KBM-7 (cell line): ENCODE measurements at regions not wholly inside any gene's neighbourhood (a gene's known extent, or its start where the extent isn't known, plus 50 kb on each side); places are given as distances from the start of the nearest gene placed in this dataset.
"Not testable (repeated sequence)": the region's sequence is repeated elsewhere in the genome, so short reads cannot be mapped to it uniquely, and the experiment has no call there.

Source experiments
- DNase-seq: peaks from one replicate; pipeline ENCODE4 v3.0.0-alpha.2; 2015
- in situ Hi-C: fragments of 300-500 bp; cut with MboI; formaldehyde crosslinking; loops from 2 replicates; pipeline ENCODE4 v1.14.3; 2020; ENCODE audit warnings: low sequenced_read_pairs, low pct_unique_long_range_greater_than_20kb, mixed read lengths

DNA sequence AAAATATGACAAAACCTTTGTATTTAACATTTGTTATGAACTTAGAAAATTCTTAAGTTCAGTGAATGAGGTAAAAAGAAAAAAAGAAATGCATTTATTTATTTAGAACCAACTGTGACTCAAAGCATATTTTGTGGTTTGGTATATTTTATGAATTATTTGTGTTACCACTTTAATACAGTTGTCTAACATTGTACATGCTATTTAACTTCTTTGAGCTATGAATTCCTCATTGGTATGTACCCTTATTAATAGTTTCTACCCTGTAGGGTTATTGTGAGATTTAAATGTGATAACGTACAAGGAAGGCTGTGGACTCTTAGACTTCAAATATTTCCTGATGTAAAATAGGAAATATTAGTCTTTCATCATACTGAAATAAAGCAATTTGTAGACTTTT lies 162.6 kb downstream of the MMUT start:
- DNase-seq: no peak
- in situ Hi-C loops: no loop called here

DNA sequence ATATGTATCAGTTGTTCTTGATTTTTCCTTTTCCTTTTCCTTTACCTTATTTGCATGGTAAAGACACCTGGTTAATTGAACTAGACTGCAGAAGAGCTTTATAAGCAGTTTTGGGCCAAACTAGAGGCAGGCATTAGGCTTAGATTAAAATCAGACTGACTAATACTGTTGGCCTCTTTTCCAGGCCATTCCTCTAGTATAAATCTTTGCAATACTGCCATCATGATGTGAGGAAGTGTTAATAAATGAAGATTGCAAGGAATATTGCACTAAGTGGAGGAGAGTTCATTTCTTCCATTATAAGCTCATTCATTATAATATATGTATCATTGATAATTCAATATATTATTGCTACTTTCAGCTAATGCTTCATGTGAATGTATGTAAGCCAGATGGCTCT lies 163.8 kb downstream of the MMUT start:
- DNase-seq: no peak
- in situ Hi-C loops: no loop called here

DNA sequence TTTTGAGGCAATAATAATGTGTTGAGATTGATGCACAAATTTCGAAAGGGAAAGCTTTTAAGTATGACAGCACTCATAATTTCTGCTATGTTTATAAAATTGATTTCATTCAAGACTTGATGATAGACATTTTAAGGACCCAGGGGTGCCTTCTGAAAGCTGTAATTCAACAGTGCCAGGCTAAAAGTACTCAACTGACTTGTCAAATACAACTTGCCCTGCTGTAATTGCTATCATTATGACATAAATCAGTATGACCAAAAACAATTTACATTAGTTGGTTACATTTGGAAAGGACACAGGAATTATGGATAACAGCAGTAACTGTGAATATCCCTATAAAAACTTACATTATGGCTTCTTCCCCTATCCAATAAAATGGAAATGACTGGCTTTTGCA lies 178.9 kb downstream of the MMUT start:
- DNase-seq: no peak
- in situ Hi-C loops: no loop called here

DNA sequence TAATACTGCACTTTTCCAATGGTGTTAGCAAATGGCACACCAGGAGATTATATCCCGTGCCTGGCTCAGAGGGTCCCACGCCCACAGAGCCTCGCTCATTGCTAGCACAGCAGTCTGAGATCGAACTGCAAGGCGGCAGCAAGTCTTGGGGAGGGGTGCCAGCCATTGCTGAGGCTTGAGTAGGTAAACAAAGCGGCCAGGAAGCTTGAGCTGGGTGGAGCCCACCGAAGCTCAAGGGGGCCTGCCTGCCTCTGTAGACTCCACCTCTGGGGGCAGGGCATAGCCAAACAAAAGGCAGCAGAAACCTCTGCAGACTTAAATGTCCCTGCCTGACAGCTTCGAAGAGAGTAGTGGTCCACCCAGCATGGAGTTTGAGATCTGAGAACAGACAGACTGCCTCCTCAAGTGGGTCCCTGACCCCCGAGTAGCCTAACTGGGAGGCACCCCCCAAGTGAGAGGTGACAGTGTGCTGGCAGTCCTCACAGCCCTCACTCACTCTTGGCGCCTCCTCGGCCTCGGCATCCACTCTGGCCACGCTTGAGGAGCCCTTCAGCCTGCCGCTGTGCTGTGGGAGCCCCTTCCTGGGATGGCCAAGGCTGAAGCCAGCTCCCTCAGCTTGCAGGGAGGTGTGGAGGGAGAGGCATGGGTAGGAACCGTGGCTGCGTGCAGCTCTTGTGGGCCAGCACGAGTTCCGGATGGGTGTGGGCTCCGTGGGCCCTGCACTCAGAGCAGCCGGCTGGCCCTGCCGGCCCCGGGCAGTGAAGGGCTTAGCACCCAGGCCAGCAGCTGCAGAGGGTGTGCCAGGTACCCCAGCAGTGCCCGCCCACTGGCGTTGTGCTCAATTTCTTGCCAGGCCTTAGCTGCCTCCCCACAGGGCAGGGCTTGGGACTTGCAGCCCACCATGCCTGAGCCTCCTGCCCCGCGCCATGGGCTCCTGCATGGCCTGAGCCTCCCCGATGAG lies 188.0 kb downstream of the MMUT start:
- DNase-seq, in situ Hi-C loops: not testable (repeated sequence)

DNA sequence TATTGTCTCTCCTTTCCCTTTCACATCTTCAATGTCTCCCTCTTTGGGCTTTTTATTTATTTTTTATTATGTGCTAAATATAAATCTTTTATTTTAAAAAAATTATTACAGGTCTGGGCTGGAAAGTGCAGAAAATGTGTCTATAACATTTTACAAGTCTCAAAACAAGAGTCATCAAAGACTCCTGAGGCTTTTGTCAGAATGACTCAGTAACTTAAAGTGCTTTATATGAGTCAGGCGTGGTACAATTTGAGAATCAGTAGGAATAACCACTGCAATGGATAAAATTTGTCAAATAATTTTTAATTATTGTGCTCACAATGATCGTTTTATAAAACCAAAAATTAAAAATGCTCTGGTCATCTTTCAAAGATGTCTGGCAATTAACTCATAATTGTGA lies 193.9 kb downstream of the MMUT start:
- in situ Hi-C loops: no loop called here
- DNase-seq: no peak

DNA sequence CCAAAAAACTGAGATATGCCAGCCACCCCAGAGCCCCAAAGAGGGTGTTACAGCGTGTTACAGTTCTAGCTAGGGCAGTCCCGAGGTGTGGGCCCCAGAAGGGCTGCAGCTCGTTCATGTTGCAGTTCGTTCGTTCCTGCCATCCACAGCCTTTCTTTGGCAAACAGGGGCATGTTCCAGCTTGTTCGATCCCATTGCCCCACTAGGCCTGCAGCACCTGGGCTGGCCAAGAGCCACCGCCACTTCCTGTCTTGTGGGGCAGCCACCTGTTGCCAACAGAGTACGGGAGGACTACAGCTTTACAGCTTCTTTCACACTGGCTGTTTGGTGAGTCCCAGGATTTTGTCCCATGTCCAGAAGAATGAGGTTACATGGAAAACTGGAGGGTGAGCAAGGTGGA lies 198.1 kb downstream of the MMUT start:
- DNase-seq: no peak
- in situ Hi-C loops: no loop called here

DNA sequence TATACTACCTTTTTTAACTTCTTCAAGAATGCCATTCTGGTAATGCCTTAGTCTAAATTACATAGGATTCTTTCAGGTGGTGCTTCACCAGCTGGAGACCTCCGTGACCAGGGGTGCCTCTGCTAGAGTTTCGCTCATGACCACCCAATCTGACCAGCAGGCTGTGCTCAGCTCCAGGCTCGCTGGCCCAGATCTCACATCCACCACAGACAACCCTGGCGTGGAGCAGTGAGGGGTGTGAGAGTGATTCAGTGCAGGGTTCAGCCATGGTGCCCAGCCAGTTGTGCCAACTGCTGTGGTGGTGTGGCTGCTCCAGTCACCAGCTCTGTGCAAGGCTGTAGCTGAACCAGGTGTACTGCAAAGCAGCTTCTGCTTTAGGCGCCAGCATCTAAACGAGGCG lies 198.6 kb downstream of the MMUT start:
- no peak for DNase-seq
- in situ Hi-C loops: no loop called here

DNA sequence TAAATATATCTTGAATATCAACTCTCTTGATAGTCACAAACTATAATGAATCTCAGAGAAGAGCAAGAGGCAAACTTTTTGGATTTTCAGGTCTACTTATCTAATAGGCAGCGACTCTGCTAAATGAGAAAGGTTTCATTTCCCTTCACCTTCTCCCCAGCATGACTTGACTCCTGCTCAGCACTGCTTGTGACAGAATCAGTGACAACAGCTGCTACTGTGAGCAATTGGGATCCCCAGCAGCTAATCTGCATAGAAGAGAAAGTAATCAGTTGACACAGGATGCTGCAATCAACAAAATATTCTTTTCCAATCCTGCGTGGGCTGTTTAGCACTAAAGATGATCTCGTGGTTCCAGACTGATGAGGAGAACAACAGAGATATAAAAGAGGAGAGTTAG lies 205.5 kb downstream of the MMUT start:
- no peak for DNase-seq
- in situ Hi-C loops: no loop called here

DNA sequence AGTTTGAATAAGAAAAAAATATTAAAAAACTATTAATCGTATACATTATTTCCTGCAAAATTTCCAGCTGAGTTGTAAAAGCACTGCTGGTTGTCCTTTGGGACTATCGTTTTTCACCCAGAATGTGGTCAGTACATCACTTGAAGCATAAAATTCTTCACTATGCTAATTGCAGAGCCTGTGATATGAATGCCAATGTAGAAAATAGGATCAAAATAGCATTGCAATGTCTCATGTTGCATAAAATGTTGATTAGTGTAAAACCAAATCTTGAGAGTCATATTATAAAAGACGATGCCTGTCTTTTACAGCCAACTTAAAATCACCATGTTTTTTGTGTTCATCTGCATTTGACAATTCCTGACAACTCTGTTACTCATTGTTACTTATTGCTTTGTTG lies 207.7 kb downstream of the MMUT start:
- no peak for DNase-seq
- in situ Hi-C loops: no loop called here

DNA sequence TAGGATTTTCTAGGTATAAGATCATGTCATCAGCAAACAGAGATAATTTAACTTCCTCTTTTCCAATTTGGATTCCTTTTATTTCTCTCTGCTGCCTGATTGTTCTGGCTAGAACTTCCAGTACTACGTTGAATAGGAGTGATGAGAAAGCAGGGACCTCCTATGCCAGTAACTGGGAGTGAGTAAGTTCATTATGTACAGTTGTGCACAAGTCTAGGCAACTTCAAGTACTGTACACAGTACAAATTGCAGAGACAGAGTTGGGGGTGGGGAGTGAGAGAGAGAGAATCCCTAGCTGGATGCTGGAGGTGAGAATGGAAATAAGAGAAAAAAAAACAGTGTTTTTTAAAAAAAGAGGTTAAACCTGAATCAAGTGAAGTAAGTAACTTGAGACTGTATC lies 210.2 kb downstream of the MMUT start:
- DNase-seq: no peak
- in situ Hi-C loops: no loop called here

DNA sequence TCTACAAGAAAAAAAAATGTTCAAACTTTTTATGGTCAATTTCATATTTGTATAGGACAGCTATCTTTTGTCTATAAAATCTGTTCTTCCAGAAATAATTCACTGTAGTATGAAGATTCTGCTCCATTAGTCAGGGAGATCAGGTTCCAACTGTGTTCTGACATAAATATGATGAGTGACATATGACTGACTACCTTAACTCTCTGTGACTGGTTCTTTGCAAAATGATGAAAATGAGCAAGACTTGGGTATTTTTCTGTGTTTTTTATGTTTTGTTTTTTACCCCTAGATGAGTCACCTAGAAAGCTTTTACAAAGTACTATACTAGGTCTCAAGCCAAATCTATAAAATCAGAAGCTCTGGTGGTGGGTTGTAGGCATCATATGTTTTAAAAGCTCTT lies 229.6 kb downstream of the MMUT start:
- in situ Hi-C loops: no loop called here
- DNase-seq: no peak

DNA sequence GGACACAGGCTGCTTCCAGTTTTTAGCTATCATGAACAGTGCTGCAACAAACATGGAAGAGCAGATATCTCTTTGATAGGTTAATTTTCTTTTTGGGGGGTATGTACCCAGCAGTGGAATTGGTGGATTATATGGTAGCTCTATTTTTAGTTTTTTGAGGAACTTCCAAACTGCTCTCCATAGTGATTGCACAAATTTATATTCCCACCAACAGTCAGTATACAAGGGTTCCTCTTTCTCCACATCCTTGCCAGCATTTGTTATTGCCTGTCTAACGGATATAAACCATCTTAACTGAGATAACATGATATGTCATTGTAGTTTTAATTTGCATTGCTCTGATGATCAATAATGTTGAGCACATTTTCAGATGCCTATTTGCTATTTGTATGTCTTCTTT lies 237.6 kb downstream of the MMUT start:
- in situ Hi-C loops: no loop called here

DNA sequence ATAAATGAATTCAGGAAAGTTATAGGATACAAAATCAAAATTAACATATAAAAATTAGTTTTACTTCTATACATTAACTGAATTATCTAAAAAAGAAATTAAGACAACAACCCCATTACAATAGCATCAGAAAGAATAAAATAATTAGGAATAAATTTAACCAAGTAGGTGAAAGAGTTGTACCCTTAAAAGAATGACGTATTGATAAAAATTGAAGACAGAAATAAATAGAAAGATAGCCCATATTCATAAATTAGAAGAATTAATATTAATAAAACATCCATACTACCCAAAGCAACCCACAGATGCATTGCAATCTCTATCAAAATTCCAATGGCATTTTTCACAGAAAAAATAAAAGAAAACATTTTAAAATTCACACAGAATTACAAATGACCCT lies 242.8 kb downstream of the MMUT start:
- no peak for DNase-seq

More for the DNA sequence above, 237.6 kb downstream of the MMUT start:
- peak; percentile 75 for DNase-seq

DNA sequence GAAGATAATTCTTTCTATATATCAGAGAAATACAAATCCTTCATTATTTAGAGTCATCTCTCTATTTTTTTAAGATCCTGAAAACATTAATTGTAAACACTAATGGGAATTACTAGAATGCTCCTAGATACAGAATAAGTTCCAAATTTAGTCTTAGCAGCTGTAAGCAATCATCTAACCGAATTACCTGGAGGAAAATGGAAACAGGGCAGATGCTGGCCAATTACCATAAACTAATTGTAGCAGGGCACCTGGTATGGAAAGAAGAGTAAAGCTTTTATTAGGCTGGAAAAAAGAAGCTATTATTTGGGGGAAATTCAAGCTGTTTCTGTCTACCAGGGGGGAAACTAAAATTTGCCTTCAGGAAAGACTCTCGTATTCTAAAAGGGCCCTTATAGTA lies 257.5 kb downstream of the MMUT start:
- in situ Hi-C loops: no loop called here
- no peak for DNase-seq

More for the DNA sequence above, 242.8 kb downstream of the MMUT start:
- in situ Hi-C loops: no loop called here

DNA sequence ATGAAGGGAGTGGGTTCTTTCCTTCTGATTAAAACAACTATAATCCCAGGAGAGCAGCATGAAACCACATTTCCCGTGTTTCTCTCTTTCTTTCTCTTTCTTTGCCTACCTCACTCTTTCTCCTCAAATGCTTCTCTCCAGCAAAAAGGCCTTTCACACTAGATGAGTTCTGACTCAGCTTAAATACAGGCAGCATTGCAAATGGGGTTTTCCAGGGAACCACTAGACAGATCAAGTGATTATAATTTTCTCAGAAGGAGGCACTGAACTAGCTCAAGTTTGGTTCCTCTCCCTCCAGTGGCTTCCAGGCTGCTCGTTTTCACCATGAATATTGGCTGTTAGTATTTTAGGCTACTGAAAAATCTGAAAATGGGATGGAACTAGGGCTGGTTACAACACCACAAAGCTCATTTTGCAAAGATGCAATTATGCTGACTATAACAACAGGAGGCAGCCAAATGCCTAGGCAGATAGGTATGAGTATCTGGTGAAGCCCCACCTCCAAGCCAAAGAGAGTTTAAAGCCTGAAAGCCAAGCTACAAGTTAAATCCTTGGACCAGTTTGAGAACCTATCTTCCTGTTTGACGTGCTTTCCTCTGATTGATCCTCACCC lies 260.0 kb downstream of the MMUT start:
- DNase-seq: no peak
- in situ Hi-C loops: no loop called here

DNA sequence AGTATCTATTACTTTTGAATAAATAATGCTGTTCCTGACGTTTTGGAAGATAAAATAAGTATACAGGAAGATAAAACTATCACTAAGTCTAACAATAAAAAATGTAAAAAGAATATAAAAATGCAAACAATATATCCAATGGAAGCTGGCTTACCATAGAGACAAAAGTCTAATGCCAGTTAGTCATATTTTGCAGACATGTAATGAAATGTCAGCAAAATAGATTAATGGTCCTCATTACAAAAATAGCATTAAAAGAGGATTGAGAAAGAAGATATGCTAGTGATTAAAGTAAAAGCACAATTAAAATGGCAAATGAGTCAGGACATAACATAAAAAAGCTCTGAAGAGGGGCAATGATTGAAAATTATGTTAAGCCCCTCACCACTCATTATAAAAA lies 265.0 kb downstream of the MMUT start:
- in situ Hi-C loops: no loop called here
- no peak for DNase-seq

DNA sequence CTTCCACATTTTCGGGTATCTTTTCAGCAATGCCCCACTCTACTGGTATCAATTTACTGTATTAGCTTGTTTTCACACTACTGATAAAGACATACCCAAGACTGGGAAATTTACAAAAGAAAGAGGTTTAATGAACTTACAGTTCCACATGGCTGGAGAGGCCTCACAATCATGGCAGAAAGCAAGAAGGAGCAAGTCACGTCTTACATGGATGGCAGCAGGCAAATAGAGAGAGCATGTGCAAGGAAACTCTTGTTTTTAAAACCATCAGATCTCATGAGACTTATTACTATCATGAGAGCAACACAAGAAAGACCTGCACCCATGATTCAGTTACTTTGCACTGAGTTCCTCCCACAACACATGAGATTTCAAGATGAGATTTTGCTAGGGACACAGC lies 300.7 kb downstream of the MMUT start:
- DNase-seq, in situ Hi-C loops: not testable (repeated sequence)

DNA sequence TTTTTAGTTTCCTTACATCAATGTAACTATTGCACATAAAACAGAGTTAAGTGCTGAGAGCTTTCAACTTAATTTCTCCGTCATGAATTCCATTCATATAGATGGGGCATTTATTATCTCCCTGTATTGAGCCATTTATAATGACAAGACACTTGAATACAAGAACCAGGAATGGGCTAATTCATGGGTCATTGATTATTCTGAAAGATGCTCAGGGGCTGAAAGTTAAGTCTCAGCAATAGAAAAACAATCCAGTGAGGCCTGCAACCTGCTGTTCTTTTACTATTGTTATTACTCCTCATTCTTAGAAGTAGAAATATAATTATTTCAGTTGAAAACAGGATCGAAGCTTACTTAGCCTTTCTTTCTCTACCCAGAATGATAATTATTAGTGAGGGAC lies 307.7 kb downstream of the MMUT start:
- in situ Hi-C loops: no loop called here

DNA sequence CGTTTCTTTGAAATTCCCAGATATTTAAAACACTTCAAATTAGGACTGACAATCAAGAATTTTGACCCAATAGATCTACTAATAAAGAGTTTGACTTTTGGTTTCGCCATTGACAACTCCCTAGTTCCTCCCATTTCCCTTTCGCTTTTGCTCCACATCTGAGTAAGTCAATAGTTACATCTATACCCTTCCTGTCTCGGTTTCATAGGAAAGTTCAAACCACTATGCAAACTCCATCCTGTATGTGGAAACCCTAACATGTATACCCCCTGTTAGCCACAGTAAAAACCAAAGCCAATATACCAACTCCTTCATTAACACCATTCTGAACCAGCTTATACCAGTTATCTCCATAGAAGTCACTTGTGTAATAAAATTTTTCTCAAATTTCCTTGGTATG lies 311.1 kb downstream of the MMUT start:
- in situ Hi-C loops: no loop called here
- DNase-seq: no peak

More for the DNA sequence above, 307.7 kb downstream of the MMUT start:
- DNase-seq: no peak

DNA sequence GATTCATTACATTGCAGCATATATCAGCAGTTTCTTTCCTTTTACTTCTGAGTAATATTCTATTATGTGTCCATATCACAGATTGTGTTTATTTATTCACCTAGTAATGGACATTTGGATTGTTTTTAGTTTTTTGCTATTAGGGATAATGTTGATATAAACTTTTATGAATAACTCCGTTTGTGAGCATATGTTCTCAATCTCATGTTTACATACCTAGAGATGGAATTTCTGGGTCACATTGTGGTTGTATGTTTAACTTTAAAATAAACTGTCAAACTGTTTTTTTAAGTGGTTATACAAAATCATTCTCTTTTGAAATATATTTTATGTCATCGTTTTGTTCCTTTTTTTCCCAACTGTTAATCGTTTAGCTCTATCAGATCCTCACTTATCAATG lies 311.6 kb downstream of the MMUT start:
- no peak for DNase-seq
- in situ Hi-C loops: no loop called here

DNA sequence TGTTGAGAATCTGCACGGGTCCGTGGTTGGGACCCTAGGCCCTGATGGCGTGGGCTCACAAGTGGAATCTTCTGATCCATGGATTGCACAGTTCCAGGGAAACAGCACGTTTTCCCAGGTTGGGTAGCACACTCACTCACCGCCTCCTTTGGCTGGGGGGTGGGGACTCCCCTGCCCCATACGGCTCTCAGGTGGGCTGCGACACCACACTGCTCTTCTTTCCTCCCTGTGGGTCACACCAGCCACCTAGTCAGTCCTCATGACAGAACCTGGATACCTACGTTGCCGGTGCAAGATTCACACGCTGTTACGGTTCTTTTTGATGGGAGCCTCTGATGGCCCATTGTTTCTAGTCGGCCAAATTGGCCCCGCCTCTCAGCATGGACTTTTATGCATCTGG lies 312.0 kb downstream of the MMUT start:
- in situ Hi-C loops: no loop called here
- DNase-seq: no peak
